Ovary (tissue), 7 donors: ENCODE measurements at regions not wholly inside any gene's neighbourhood (a gene's known extent, or its start where the extent isn't known, plus 50 kb on each side); places are given as distances from the start of the nearest gene placed in this dataset.

ENCODE experiments used
- DNase-seq, 5 donors: peaks; one replicate each; pipeline ENCODE4 v3.0.0-alpha.2; 2019 to 2020
- H3K27ac ChIP-seq, 2 donors: fragments of 200-600 bp; one replicate each; pipeline versions ENCODE4 v1.5.1 to v1.8.0; 2019 to 2022
- H3K27me3 ChIP-seq: fragments of 200-600 bp; one replicate; pipeline ENCODE4 v1.8.0; 2022
- H3K36me3 ChIP-seq: fragments of 200-600 bp; sonication (generic); one replicate; pipeline ENCODE4 v1.5.1; 2019
- H3K4me1 ChIP-seq: one replicate; pipeline ENCODE4 v1.8.1; 2013; ENCODE audit warnings: mild to moderate bottlenecking, moderate library complexity; ENCODE audit not compliant: insufficient read depth
- H3K4me3 ChIP-seq: fragments of 200-600 bp; sonication (generic); one replicate; pipeline ENCODE4 v1.5.1; 2017
- H3K9me3 ChIP-seq, 2 donors: fragments of 200-600 bp in 1 of 2; sonication (generic) in 1 of 2; one replicate each; pipeline versions ENCODE4 v1.5.1 to v1.8.1; 2013 to 2019; ENCODE audit warnings: mild to moderate bottlenecking in 1 of 2, moderate library complexity in 1 of 2
- CTCF ChIP-seq, 3 donors: fragments of 450-650 bp in 2 of 3; fragments of 200-600 bp in 1 of 3; IDR thresholded peaks; one replicate each; pipeline versions ENCODE4 v1.5.1 to v1.8.0; 2016 to 2022; ENCODE audit warnings: antibody characterized with exemption in 3 of 3, mild to moderate bottlenecking in 1 of 3
- EP300 ChIP-seq: sonication (generic); formaldehyde crosslinking; IDR thresholded peaks from one replicate; pipeline ENCODE4 v1.6.1; 2017; ENCODE audit warnings: antibody characterized with exemption
- POLR2A ChIP-seq: fragments of 450-650 bp; IDR thresholded peaks from one replicate; pipeline ENCODE4 v1.6.1; 2017; ENCODE audit warnings: antibody characterized with exemption, mild to moderate bottlenecking, moderate library complexity
- WGBS, 3 donors: extraction: QIAGEN DNeasy Blood & Tissue Kit in 1 of 3; methylation state at CpG; one replicate each; pipeline versions ENCODE4 v1.1.5 to v1.1.7; 2013 to 2017; 5-methylcytosine and 5-hydroxymethylcytosine counted together
- intact Hi-C, 4 donors: fragments of 100-400 bp; cut with DNase I; formaldehyde crosslinking; loops; one replicate each; pipeline versions ENCODE4 v1.11.0 to v1.15.1; 2022 to 2023
- donor health status: DM: no; HTN: no; CAD: no; lungs with moderate emphysema.
- donor health status: DM: no; HTN: no; CAD: no.
- donor health status: Bipolar disorder and iron deficiency.
- donor health status: DM: no; HTN: no; CAD: no.
- donor health status: DM: yes; HTN: yes; CAD: no.

- H3K27ac ChIP-seq: no peak overlapping the region
- intact Hi-C loops: no loop called here
- WGBS, 3 donors: 52 to 67% (median 65%) methylated on average over 14 of the region's 14 CpGs
- no peaks in the 10 kb centered on the region for H3K9me3 ChIP-seq
- H3K27me3 ChIP-seq: no peaks in the 10 kb centered on the region
- H3K4me3 ChIP-seq: no peak overlapping the region
- H3K36me3 ChIP-seq: no peaks in the 10 kb centered on the region
- TF ChIP-seq CTCF (IDR thresholded peaks at IDR 0.05) (no peak), POLR2A (no peak), EP300 (no peak)
- H3K4me1 ChIP-seq: no peaks in the 10 kb centered on the region
- DNase-seq: no peak
These were observed 205.3 kb upstream of the C1orf174 start for GRCh38 chr1:4105300-4105880.

- 76 to 77% (median 77%) methylated on average over 10 of the region's 10 CpGs for WGBS, 3 donors
- Histone ChIP-seq H3K27ac (no peak overlapping the region), H3K36me3 (no peaks in the 10 kb centered on the region), H3K9me3 (no peaks in the 10 kb centered on the region), H3K4me3 (no peak overlapping the region), H3K27me3 (no peaks in the 10 kb centered on the region), H3K4me1 (no peaks in the 10 kb centered on the region)
- intact Hi-C loops: no loop called here
- DNase-seq: no peak
- TF ChIP-seq EP300: no peak
- no peak for TF ChIP-seq CTCF (IDR thresholded peaks at IDR 0.05)
- TF ChIP-seq POLR2A: no peak
These were observed 206.7 kb upstream of the C1orf174 start for GRCh38 chr1:4106731-4107130.

GRCh38 chr1:4107291-4107690, 207.2 kb upstream of the C1orf174 start:
- intact Hi-C loops: no loop called here
- no peaks in the 10 kb centered on the region for H3K36me3 ChIP-seq
- H3K9me3 ChIP-seq: no peaks in the 10 kb centered on the region
- TF ChIP-seq EP300 (no peak), POLR2A (no peak), CTCF (IDR thresholded peaks at IDR 0.05) (no peak)
- no peak overlapping the region for H3K4me3 ChIP-seq
- no peak overlapping the region for H3K27ac ChIP-seq
- H3K4me1 ChIP-seq: no peaks in the 10 kb centered on the region
- DNase-seq: no peak
- WGBS, 3 donors: 86 to 92% (median 87%) methylated on average over 8 of the region's 8 CpGs
- no peaks in the 10 kb centered on the region for H3K27me3 ChIP-seq

- Histone ChIP-seq H3K4me3 (no peak overlapping the region), H3K27me3 (no peaks in the 10 kb centered on the region), H3K9me3 (no peaks in the 10 kb centered on the region), H3K27ac (no peak overlapping the region), H3K4me1 (no peaks in the 10 kb centered on the region), H3K36me3 (no peaks in the 10 kb centered on the region)
- no peak for DNase-seq
- intact Hi-C loops: no loop called here
- TF ChIP-seq EP300: no peak
- no peak for TF ChIP-seq CTCF (IDR thresholded peaks at IDR 0.05)
- no peak for TF ChIP-seq POLR2A
- WGBS, 3 donors: 46 to 53% (median 51%) methylated on average over 10 of the region's 10 CpGs
These were observed 208.3 kb upstream of the C1orf174 start for GRCh38 chr1:4108331-4108730.
